ENCODE measurements at regions not wholly inside any gene's neighbourhood (a gene's known extent, or its start where the extent isn't known, plus 50 kb on each side); places are given as distances from the start of the nearest gene placed in this dataset.

- TF ChIP-seq, protein P1, sequence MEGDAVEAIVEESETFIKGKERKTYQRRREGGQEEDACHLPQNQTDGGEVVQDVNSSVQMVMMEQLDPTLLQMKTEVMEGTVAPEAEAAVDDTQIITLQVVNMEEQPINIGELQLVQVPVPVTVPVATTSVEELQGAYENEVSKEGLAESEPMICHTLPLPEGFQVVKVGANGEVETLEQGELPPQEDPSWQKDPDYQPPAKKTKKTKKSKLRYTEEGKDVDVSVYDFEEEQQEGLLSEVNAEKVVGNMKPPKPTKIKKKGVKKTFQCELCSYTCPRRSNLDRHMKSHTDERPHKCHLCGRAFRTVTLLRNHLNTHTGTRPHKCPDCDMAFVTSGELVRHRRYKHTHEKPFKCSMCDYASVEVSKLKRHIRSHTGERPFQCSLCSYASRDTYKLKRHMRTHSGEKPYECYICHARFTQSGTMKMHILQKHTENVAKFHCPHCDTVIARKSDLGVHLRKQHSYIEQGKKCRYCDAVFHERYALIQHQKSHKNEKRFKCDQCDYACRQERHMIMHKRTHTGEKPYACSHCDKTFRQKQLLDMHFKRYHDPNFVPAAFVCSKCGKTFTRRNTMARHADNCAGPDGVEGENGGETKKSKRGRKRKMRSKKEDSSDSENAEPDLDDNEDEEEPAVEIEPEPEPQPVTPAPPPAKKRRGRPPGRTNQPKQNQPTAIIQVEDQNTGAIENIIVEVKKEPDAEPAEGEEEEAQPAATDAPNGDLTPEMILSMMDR (IDR thresholded peaks at IDR 0.05): no peak
- no peak for TF ChIP-seq POLR2A (IDR thresholded peaks at IDR 0.05)
These were observed 150.1 kb upstream of the CTAGE1 start for GRCh38 chr18:22567794-22568193.
